ENCODE measurements at regions not wholly inside any gene's neighbourhood (a gene's known extent, or its start where the extent isn't known, plus 50 kb on each side); places are given as distances from the start of the nearest gene placed in this dataset.

DNA sequence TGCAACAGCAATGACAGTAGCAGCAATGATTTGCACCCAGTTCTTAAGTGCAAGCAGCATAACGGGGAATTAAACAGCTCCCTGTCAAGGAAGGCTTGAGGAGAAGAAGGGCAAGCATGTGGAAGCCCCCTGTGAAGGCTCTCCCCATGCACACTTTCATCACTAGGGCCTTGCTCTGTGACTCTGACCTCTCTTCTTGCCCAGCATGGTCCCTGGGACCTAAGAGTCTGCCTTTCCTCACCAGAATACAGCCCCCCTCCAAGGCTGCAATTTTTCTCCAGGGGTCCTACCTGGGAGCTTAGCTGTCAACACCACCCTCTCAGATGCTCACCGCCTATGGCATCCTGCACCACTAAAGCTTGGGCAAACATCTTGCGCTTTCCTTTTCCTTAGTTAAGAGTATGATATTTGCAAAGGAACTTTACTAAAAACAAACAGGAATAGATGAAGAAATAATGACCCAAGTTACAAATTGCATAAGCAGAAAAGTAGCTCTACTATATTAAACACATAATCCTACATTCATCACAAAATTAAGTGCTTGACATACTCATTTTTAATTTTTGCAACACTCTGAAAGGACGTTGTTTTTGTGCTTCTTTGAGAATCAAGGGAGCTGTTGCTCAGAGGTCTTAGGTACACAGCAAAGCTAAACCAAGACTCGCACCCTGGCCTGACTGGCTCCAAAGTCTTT, 187.6 kb downstream of the ADAMTS15 start:
- DNase-seq (ENCODE audit: low read depth) = no peak
- no peak overlapping the region for H3K4me3 ChIP-seq (replicated peaks; ENCODE audit: low read depth, low read length)
- TF ChIP-seq, protein P1, sequence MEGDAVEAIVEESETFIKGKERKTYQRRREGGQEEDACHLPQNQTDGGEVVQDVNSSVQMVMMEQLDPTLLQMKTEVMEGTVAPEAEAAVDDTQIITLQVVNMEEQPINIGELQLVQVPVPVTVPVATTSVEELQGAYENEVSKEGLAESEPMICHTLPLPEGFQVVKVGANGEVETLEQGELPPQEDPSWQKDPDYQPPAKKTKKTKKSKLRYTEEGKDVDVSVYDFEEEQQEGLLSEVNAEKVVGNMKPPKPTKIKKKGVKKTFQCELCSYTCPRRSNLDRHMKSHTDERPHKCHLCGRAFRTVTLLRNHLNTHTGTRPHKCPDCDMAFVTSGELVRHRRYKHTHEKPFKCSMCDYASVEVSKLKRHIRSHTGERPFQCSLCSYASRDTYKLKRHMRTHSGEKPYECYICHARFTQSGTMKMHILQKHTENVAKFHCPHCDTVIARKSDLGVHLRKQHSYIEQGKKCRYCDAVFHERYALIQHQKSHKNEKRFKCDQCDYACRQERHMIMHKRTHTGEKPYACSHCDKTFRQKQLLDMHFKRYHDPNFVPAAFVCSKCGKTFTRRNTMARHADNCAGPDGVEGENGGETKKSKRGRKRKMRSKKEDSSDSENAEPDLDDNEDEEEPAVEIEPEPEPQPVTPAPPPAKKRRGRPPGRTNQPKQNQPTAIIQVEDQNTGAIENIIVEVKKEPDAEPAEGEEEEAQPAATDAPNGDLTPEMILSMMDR (IDR thresholded peaks at IDR 0.05; ENCODE audit: low read length, missing control alignments) = no peak

DNA sequence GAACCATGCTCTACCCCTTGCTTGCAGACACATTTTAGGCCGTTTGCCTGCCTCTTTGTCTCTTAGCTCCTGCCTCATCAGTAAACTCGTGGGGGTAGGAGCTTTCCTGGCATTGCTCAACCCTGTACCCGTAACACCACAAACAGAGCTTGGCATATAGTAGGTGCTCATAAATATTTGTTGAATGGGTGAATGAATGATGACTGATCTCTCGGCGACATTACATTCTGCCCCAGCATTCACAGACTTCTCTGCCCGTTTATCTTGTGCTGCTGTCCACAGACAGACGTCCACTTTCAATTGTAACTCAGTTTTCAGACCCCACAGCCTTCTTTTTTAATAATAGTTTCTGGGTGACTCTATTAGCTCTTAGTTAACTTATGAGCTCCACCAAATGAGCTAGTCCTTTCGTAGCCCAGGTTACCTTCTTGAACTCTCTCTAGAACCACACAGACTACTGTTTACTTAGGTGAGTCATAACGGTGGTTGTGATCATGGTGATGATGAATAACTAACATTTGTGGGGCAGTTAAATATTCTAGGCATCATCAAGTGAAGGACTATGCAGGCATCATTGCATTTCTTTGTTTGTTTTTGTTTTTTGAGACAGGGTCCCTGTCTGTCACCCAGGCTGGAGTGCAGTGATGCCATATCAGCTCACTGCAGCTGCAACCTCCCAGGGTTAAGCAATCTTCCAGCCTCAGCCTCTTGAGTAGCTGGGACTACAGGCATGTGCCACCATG, 188.4 kb downstream of the ADAMTS15 start:
- TF ChIP-seq, protein P1 (IDR thresholded peaks at IDR 0.05; ENCODE audit: low read length, missing control alignments) = no peak
- no peak overlapping the region for H3K4me3 ChIP-seq (replicated peaks; ENCODE audit: low read depth, low read length)
- DNase-seq (ENCODE audit: low read depth) = peak; percentile 67

DNA sequence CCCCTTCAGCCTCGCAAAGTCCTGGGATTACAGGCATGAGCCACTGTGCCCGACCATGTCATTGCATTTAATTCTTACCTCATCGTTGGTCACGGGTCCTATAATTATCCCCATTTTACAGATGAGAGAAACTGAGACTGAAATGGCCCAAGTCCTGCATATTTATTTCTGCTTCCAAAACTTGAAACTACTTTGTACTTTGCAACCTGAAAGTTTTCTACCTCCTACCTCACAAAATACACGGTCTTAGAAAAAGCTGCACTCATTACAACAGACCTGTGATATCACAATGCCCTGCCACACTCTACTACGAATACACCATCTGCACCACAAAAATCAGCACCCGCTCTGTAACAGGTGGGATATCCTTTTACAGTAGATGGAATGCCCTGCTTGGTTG, 189.1 kb downstream of the ADAMTS15 start:
- TF ChIP-seq, protein P1 (IDR thresholded peaks at IDR 0.05; ENCODE audit: low read length, missing control alignments) = no peak
- no peak for DNase-seq (ENCODE audit: low read depth)
- no peak overlapping the region for H3K4me3 ChIP-seq (replicated peaks; ENCODE audit: low read depth, low read length)

DNA sequence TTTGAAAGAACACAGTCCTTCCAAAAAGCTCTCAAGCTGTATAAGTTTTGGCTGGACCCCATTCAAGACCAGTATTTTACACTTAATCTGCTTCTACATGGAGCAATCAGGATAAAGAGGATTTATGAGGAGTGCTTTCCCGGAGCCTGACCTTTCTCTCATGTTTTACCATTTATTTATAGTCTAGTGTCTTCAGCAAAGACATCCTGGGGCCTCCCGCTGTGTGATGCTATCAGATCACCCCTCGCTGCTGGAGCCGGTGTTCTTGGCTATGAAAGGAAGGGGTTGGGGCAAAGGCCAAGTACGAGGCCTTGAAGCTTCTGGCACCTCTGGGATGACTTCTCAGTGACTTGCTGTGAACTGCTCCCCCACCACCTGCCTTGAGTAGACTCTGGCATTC, 189.6 kb downstream of the ADAMTS15 start:
- no peak overlapping the region for H3K4me3 ChIP-seq (replicated peaks; ENCODE audit: low read depth, low read length)
- TF ChIP-seq, protein P1 (IDR thresholded peaks at IDR 0.05; ENCODE audit: low read length, missing control alignments) = no peak
- DNase-seq (ENCODE audit: low read depth) = no peak

DNA sequence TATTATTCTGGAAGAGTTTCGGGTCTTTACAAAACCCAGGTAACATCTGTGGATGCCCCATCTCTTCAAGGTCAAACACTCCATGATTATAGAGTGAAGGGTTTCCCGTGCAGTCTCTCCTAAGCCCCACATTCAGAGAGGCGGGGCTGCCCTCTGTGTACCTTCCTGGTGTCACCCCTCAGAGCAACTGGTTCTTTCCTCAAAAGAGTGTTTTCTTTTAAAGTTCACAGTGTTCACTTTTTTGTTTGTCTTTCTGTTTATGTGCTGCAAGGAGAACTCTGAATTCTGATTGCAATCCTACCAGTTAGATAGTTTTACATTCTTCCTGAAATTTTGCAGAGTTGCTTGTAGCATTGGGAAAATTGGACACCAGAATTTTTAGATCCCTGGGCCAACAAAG, 190.2 kb downstream of the ADAMTS15 start:
- H3K4me3 ChIP-seq (replicated peaks; ENCODE audit: low read depth, low read length) = no peak overlapping the region
- no peak for DNase-seq (ENCODE audit: low read depth)
- TF ChIP-seq, protein P1 (IDR thresholded peaks at IDR 0.05; ENCODE audit: low read length, missing control alignments) = no peak

DNA sequence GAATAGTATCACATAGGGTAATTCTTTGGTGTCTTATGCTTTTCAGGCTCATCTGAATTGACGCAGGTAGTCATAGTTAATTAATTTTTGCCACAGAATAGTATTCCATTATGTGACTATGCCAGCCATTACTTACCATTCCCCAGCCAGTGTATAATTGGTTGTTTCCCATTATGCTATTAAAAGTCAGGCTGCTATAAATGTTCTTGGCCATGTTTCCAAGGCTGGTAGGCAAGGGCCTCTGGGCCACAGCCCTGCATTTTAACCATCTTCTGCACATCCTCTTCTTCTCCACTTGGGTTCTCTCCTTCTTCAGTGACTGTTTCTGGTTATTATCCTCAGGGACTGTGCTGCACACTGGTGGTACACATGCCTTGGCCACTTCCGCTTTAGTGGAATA, 190.9 kb downstream of the ADAMTS15 start:
- no peak for DNase-seq (ENCODE audit: low read depth)
- H3K4me3 ChIP-seq (replicated peaks; ENCODE audit: low read depth, low read length) = no peak overlapping the region
- TF ChIP-seq, protein P1 (IDR thresholded peaks at IDR 0.05; ENCODE audit: low read length, missing control alignments) = no peak

All from fibroblast of pulmonary artery (primary cell).